HFFc6 (cell line): ENCODE measurements at regions not wholly inside any gene's neighbourhood (a gene's known extent, or its start where the extent isn't known, plus 50 kb on each side); places are given as distances from the start of the nearest gene placed in this dataset.

Experiments
- DNase-seq: peaks from one replicate; pipeline ENCODE4 v3.0.0-alpha.2; 2018
- H3K27ac Mint-ChIP-seq: 2 replicates; pipeline ENCODE4 v1.8.0; 2020; ENCODE audit warnings: mild to moderate bottlenecking, mixed read lengths
- H3K27me3 Mint-ChIP-seq: 2 replicates; pipeline ENCODE4 v1.8.0; 2021; ENCODE audit warnings: mild to moderate bottlenecking, moderate library complexity, mixed read lengths; ENCODE audit not compliant: insufficient read depth
- H3K36me3 Mint-ChIP-seq: 2 replicates; pipeline ENCODE4 v1.8.0; 2021; ENCODE audit warnings: low read depth, mixed read lengths
- H3K4me1 Mint-ChIP-seq: 2 replicates; pipeline ENCODE4 v1.8.0; 2020; ENCODE audit warnings: low read depth, mixed read lengths
- H3K4me3 Mint-ChIP-seq: 2 replicates; pipeline ENCODE4 v1.8.0; 2020; ENCODE audit warnings: mild to moderate bottlenecking, moderate library complexity, mixed read lengths
- H3K9me3 Mint-ChIP-seq: 2 replicates; pipeline ENCODE4 v1.8.0; 2020; ENCODE audit warnings: mild to moderate bottlenecking, mixed read lengths
- TF ChIP-seq, protein P1 (sequence below): fragments of 200-600 bp; sonication (generic); IDR thresholded peaks from 2 replicates; pipeline ENCODE4 v1.5.0; 2021; ENCODE audit warnings: antibody characterized with exemption, mild to moderate bottlenecking

- Mint-ChIP-seq H3K36me3 (no peaks in the 10 kb centered on the region), H3K4me3 (no peak overlapping the region), H3K4me1 (no peaks in the 10 kb centered on the region), H3K27ac (no peak overlapping the region), H3K27me3 (no peaks in the 10 kb centered on the region), H3K9me3 (peaks cover 53% of the 10 kb centered on the region)
- TF ChIP-seq, protein P1, sequence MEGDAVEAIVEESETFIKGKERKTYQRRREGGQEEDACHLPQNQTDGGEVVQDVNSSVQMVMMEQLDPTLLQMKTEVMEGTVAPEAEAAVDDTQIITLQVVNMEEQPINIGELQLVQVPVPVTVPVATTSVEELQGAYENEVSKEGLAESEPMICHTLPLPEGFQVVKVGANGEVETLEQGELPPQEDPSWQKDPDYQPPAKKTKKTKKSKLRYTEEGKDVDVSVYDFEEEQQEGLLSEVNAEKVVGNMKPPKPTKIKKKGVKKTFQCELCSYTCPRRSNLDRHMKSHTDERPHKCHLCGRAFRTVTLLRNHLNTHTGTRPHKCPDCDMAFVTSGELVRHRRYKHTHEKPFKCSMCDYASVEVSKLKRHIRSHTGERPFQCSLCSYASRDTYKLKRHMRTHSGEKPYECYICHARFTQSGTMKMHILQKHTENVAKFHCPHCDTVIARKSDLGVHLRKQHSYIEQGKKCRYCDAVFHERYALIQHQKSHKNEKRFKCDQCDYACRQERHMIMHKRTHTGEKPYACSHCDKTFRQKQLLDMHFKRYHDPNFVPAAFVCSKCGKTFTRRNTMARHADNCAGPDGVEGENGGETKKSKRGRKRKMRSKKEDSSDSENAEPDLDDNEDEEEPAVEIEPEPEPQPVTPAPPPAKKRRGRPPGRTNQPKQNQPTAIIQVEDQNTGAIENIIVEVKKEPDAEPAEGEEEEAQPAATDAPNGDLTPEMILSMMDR = 0 out of 2 replicates have a peak, but pooled peaks have one; percentile 9
- DNase-seq = no peak
Observed at GRCh38 chr1:232467073-232467760, 162.7 kb downstream of the SIPA1L2 start.

DNA sequence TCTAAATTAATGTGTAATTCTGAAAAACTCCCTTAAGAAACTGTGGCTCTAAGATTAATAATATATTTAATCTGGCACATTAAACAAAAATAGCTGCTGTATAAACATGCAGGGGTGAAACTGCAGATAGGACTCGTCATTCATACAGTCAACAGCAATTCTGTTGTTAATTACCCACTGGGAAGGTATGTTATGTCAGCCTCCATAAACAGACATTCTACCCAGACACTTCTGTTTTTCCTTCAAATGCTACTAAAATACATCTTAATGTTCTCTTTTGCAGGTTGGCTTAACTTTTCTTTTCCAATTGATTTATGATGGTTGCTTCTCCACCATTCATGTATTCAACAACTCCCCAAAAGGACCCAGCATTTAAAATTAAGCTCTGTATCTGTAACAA is 165.6 kb downstream of the SIPA1L2 start:
- Mint-ChIP-seq H3K27me3 (no peaks in the 10 kb centered on the region), H3K4me3 (no peak overlapping the region), H3K36me3 (no peaks in the 10 kb centered on the region), H3K27ac (no peak overlapping the region), H3K9me3 (peaks cover 51% of the 10 kb centered on the region), H3K4me1 (no peaks in the 10 kb centered on the region)
- TF ChIP-seq, protein P1 = no peak
- no peak for DNase-seq

GRCh38 chr1:232463225-232463624 is 166.7 kb downstream of the SIPA1L2 start:
- H3K4me3 Mint-ChIP-seq = no peak overlapping the region

DNA sequence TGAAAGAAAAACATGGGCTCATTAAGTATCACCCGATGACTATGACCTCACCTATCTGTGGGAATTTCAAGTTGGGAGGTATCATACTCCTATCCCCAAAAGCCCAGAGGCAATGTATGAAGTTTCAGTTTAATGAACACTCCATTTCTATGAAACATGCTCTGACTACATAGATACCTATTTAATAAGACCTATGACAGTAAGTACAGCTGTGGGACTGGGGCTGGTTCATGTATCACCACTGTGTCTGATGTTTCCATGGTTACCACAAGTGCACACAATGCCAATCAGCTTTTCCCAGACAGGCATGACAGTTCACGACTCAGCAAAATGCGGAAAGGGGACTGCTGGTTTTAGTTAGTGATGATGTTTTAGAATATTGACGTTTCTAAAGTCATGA is 167.7 kb downstream of the SIPA1L2 start:
- Mint-ChIP-seq H3K27ac (no peak overlapping the region), H3K4me3 (no peak overlapping the region)
- no peak for DNase-seq

More at GRCh38 chr1:232463225-232463624, 166.7 kb downstream of the SIPA1L2 start:
- Mint-ChIP-seq H3K27me3 (no peaks in the 10 kb centered on the region), H3K36me3 (no peaks in the 10 kb centered on the region), H3K4me1 (no peaks in the 10 kb centered on the region), H3K9me3 (peaks cover 56% of the 10 kb centered on the region), H3K27ac (no peak overlapping the region)
- no peak for DNase-seq
- TF ChIP-seq, protein P1 = no peak

GRCh38 chr1:232459826-232460225 is 170.1 kb downstream of the SIPA1L2 start:
- TF ChIP-seq, protein P1 = no peak
- no peaks in the 10 kb centered on the region for H3K27me3 Mint-ChIP-seq
- H3K4me1 Mint-ChIP-seq = no peaks in the 10 kb centered on the region
- H3K4me3 Mint-ChIP-seq = no peak overlapping the region
- peaks cover 50% of the 10 kb centered on the region for H3K9me3 Mint-ChIP-seq
- DNase-seq = no peak
- H3K36me3 Mint-ChIP-seq = no peaks in the 10 kb centered on the region
- H3K27ac Mint-ChIP-seq = no peak overlapping the region

More for the DNA sequence above, 167.7 kb downstream of the SIPA1L2 start:
- Mint-ChIP-seq H3K36me3 (no peaks in the 10 kb centered on the region), H3K9me3 (peaks cover 50% of the 10 kb centered on the region), H3K27me3 (no peaks in the 10 kb centered on the region), H3K4me1 (no peaks in the 10 kb centered on the region)
- TF ChIP-seq, protein P1 = no peak
